OCI-LY7 (cell line): ENCODE measurements at regions not wholly inside any gene's neighbourhood (a gene's known extent, or its start where the extent isn't known, plus 50 kb on each side); places are given as distances from the start of the nearest gene placed in this dataset.

Experiments
- BruUV-seq: library from RNA; stranded (reverse); fragments of 400-500 nt; replicated peaks from 2 replicates; lab custom pipeline; 2021; lab: Mats Ljungman, UMichigan
- CTCF ChIA-PET: fragments of 300-600 bp; sonication (Branson Sonifier 250); formaldehyde crosslinking; loops from one replicate; lab custom pipeline; 2022; ENCODE audit warnings: antibody characterized with exemption; ENCODE audit not compliant: unreplicated experiment; lab: Charles Lee
- POLR2A ChIA-PET: fragments of 300-600 bp; sonication (Branson Sonifier 250); formaldehyde crosslinking; loops from one replicate; lab custom pipeline; 2022; ENCODE audit warnings: antibody characterized with exemption; lab: Charles Lee
- DNase-seq: peaks from one replicate; pipeline ENCODE4 v3.0.0-alpha.2; 2015; ENCODE audit warnings: low spot score
- H2AFZ ChIP-seq: fragments of 200-600 bp; sonication (generic), shearing (Covaris generic); 2 replicates; pipeline ENCODE4 v1.6.1; 2014; ENCODE audit warnings: mild to moderate bottlenecking, antibody characterized with exemption, low read length, moderate library complexity
- H3K27ac ChIP-seq: fragments of 200-600 bp; sonication (generic); 2 replicates; pipeline ENCODE4 v1.5.1; 2014; ENCODE audit warnings: mixed run types, low read depth, mild to moderate bottlenecking, moderate library complexity, low read length, inconsistent platforms; ENCODE audit not compliant: poor library complexity, severe bottlenecking
- H3K36me3 ChIP-seq: fragments of 200-600 bp; sonication (generic); 2 replicates; pipeline ENCODE4 v1.6.1; 2014; ENCODE audit warnings: mild to moderate bottlenecking, antibody characterized with exemption, low read length, moderate library complexity, mixed read lengths; ENCODE audit not compliant: insufficient read depth
- H3K4me1 ChIP-seq: fragments of 200-600 bp; sonication (generic); 2 replicates; pipeline ENCODE4 v1.5.1; 2014; ENCODE audit warnings: mild to moderate bottlenecking, low read length; ENCODE audit not compliant: insufficient read depth, poor library complexity, severe bottlenecking
- H3K4me2 ChIP-seq: fragments of 200-600 bp; sonication (generic); 2 replicates; pipeline ENCODE4 v1.6.1; 2014; ENCODE audit warnings: mild to moderate bottlenecking, low read length
- H3K4me3 ChIP-seq: fragments of 200-600 bp; sonication (generic); 2 replicates; pipeline ENCODE4 v1.5.1; 2014; ENCODE audit warnings: mild to moderate bottlenecking, low read depth, low read length; ENCODE audit not compliant: poor library complexity, severe bottlenecking
- H3K79me2 ChIP-seq: fragments of 200-600 bp; sonication (generic); 2 replicates; pipeline ENCODE4 v1.6.1; 2016; ENCODE audit warnings: low read depth, mild to moderate bottlenecking, low read length, moderate library complexity, mixed read lengths; ENCODE audit not compliant: insufficient read depth
- H3K9me2 ChIP-seq: fragments of 200-600 bp; sonication (generic); 2 replicates; pipeline ENCODE4 v1.6.1; 2016; ENCODE audit warnings: mild to moderate bottlenecking, low read length, mixed read lengths; ENCODE audit not compliant: insufficient read depth
- H3K9me3 ChIP-seq: fragments of 200-600 bp; sonication (generic); 2 replicates; pipeline ENCODE4 v1.6.1; 2014; ENCODE audit warnings: mild to moderate bottlenecking, mixed run types, low read length, mixed read lengths
- H4K20me1 ChIP-seq: fragments of 200-600 bp; sonication (generic); 2 replicates; pipeline ENCODE4 v1.6.1; 2014; ENCODE audit warnings: mild to moderate bottlenecking, antibody characterized with exemption, low read length, moderate library complexity, mixed read lengths; ENCODE audit not compliant: insufficient read depth
- CTCF ChIP-seq: fragments of 200-600 bp; sonication (generic); conservative IDR thresholded peaks from 2 replicates; pipeline ENCODE4 v1.5.1; 2014; ENCODE audit warnings: mild to moderate bottlenecking, antibody characterized with exemption, low read length, moderate library complexity, mixed read lengths
- EZH2phosphoT487 ChIP-seq: fragments of 200-600 bp; sonication (generic); IDR thresholded peaks from 2 replicates; pipeline ENCODE4 v1.6.1; 2018; ENCODE audit warnings: low read depth, borderline replicate concordance, mild to moderate bottlenecking, mixed run types, antibody characterized with exemption, low read length, moderate library complexity, mixed read lengths
- intact Hi-C: fragments of 100-400 bp; cut with micrococcal nuclease; formaldehyde crosslinking; loops from one replicate; pipeline ENCODE4 v1.10.0; 2022; ENCODE audit not compliant: unreplicated experiment

- no peak for TF ChIP-seq EZH2phosphoT487
- no peak for TF ChIP-seq CTCF
- Histone ChIP-seq H3K4me3 (no peak overlapping the region), H4K20me1 (no peaks in the 10 kb centered on the region), H3K9me2 (no peaks in the 10 kb centered on the region; the same call in 1 of the 2 replicates), H3K79me2 (no peaks in the 10 kb centered on the region), H3K4me1 (no peaks in the 10 kb centered on the region), H3K36me3 (no peaks in the 10 kb centered on the region), H3K9me3 (no peaks in the 10 kb centered on the region), H2AFZ (no peak overlapping the region), H3K4me2 (no peak overlapping the region), H3K27ac (no peak overlapping the region)
- ChIA-PET POLR2A (no interaction called here), CTCF (no interaction called here)
- no peak for DNase-seq
- intact Hi-C loops, result no loop called here
- BruUV-seq, result no TSS peak
Measured at GRCh38 chr9:118306801-118307200, 602.6 kb downstream of the TLR4 start.

GRCh38 chr9:118313965-118314364 is 609.8 kb downstream of the TLR4 start:
- CTCF ChIA-PET, result no interaction called here
- Histone ChIP-seq H4K20me1 (no peaks in the 10 kb centered on the region; the same call in 1 of the 2 replicates), H2AFZ (no peak overlapping the region), H3K79me2 (no peaks in the 10 kb centered on the region), H3K9me2 (no peaks in the 10 kb centered on the region), H3K4me2 (no peak overlapping the region), H3K27ac (no peak overlapping the region), H3K36me3 (no peaks in the 10 kb centered on the region), H3K9me3 (no peaks in the 10 kb centered on the region), H3K4me1 (no peaks in the 10 kb centered on the region), H3K4me3 (no peak overlapping the region)
- POLR2A ChIA-PET, result interaction anchor here (0.7 kb wide), 1 partner anchor 16 kb away, joined by 4 read pairs; no protein-coding TSS in a partner anchor
- BruUV-seq, result no TSS peak
- TF ChIP-seq EZH2phosphoT487 (no peak), CTCF (no peak)
- DNase-seq, result no peak
- intact Hi-C loops, result no loop called here

GRCh38 chr9:118316831-118317343 is 612.7 kb downstream of the TLR4 start:
- Histone ChIP-seq H3K9me3 (no peaks in the 10 kb centered on the region), H3K36me3 (no peaks in the 10 kb centered on the region), H3K79me2 (no peaks in the 10 kb centered on the region), H3K4me3 (no peak overlapping the region), H3K9me2 (no peaks in the 10 kb centered on the region), H3K4me2 (no peak overlapping the region), H4K20me1 (no peaks in the 10 kb centered on the region; the same call in 1 of the 2 replicates), H3K27ac (no peak overlapping the region), H3K4me1 (no peaks in the 10 kb centered on the region), H2AFZ (no peak overlapping the region)
- no peak for DNase-seq
- POLR2A ChIA-PET, result no interaction called here
- CTCF ChIA-PET, result no interaction called here
- BruUV-seq, result no TSS peak
- intact Hi-C loops, result no loop called here
- TF ChIP-seq CTCF, result no peak
- TF ChIP-seq EZH2phosphoT487, result no peak
